Ascending aorta (tissue), 2 donors: ENCODE measurements at regions not wholly inside any gene's neighbourhood (a gene's known extent, or its start where the extent isn't known, plus 50 kb on each side); places are given as distances from the start of the nearest gene placed in this dataset.

ENCODE experiments used
- DNase-seq, 2 donors: peaks; one replicate each; pipeline ENCODE4 v3.0.0-alpha.2; 2019; ENCODE audit warnings: low spot score in 2 of 2
- H3K27ac ChIP-seq, 2 donors: fragments of 200-600 bp; sonication (generic); one replicate each; pipeline ENCODE4 v1.5.1; 2016 to 2017; ENCODE audit warnings: mild to moderate bottlenecking in 1 of 2
- H3K27me3 ChIP-seq: fragments of 200-600 bp; sonication (generic); one replicate; pipeline ENCODE4 v1.5.1; 2017
- H3K36me3 ChIP-seq, 2 donors: fragments of 200-600 bp; sonication (generic); one replicate each; pipeline ENCODE4 v1.5.1; 2016
- H3K4me1 ChIP-seq, 2 donors: fragments of 200-600 bp; sonication (generic); one replicate each; pipeline ENCODE4 v1.5.1; 2016 to 2017; ENCODE audit warnings: mild to moderate bottlenecking in 1 of 2
- H3K4me3 ChIP-seq, 2 donors: fragments of 200-600 bp; sonication (generic); one replicate each; pipeline ENCODE4 v1.5.1; 2016 to 2017; ENCODE audit warnings: mild to moderate bottlenecking in 1 of 2
- H3K9me3 ChIP-seq, 2 donors: fragments of 200-600 bp; sonication (generic); one replicate each; pipeline ENCODE4 v1.5.1; 2016
- CTCF ChIP-seq, 3 experiments: fragments of 200-600 bp in 2 of 3; fragments of 450-650 bp in 1 of 3; sonication (generic) in 2 of 3; IDR thresholded peaks; one replicate each; pipeline ENCODE4 v1.5.1; 2016 to 2019; ENCODE audit warnings: antibody characterized with exemption in 3 of 3, mild to moderate bottlenecking in 1 of 3, moderate library complexity in 1 of 3
- intact Hi-C: fragments of 100-400 bp; cut with DNase I; formaldehyde crosslinking; loops from one replicate; pipeline ENCODE4 v1.15.1; 2023

GRCh38 chr6:15841937-15842726, 179.3 kb upstream of the DTNBP1 start:
- Histone ChIP-seq H3K27ac (peak overlapping the region; percentile 18 to 30), H3K4me3 (no peak overlapping the region), H3K27me3 (no peaks in the 10 kb centered on the region), H3K9me3 (no peaks in the 10 kb centered on the region), H3K36me3 (no peaks in the 10 kb centered on the region), H3K4me1 (peaks cover 0 to 2% of the 10 kb centered on the region in 2 donors)
- TF ChIP-seq CTCF (IDR thresholded peaks at IDR 0.05), result no peak
- intact Hi-C loops, result no loop called here
- no peak for DNase-seq

GRCh38 chr6:15839969-15840541, 177.2 kb upstream of the DTNBP1 start:
- Histone ChIP-seq H3K36me3 (no peaks in the 10 kb centered on the region), H3K4me3 (no peak overlapping the region), H3K27ac (no peak overlapping the region), H3K4me1 (peaks cover 0 to 2% of the 10 kb centered on the region in 2 donors), H3K9me3 (no peaks in the 10 kb centered on the region), H3K27me3 (no peaks in the 10 kb centered on the region)
- no peak for TF ChIP-seq CTCF (IDR thresholded peaks at IDR 0.05)
- intact Hi-C loops, result no loop called here
- no peak for DNase-seq

- H3K27ac ChIP-seq, result no peak overlapping the region
- peaks cover 0 to under 1% of the 10 kb centered on the region in 2 donors for H3K4me1 ChIP-seq
- intact Hi-C loops, result no loop called here
- H3K27me3 ChIP-seq, result no peaks in the 10 kb centered on the region
- H3K9me3 ChIP-seq, result no peaks in the 10 kb centered on the region
- no peak for TF ChIP-seq CTCF (IDR thresholded peaks at IDR 0.05)
- no peaks in the 10 kb centered on the region for H3K36me3 ChIP-seq
- H3K4me3 ChIP-seq, result no peak overlapping the region
- no peak for DNase-seq
These were observed 174.4 kb upstream of the DTNBP1 start for GRCh38 chr6:15837205-15837604.

GRCh38 chr6:15832841-15833240, 170.0 kb upstream of the DTNBP1 start:
- no peak overlapping the region for H3K27ac ChIP-seq
- no peaks in the 10 kb centered on the region for H3K4me1 ChIP-seq
- no peaks in the 10 kb centered on the region for H3K9me3 ChIP-seq
- H3K36me3 ChIP-seq, result no peaks in the 10 kb centered on the region
- H3K27me3 ChIP-seq, result no peaks in the 10 kb centered on the region
- TF ChIP-seq CTCF (IDR thresholded peaks at IDR 0.05), result no peak
- intact Hi-C loops, result no loop called here
- H3K4me3 ChIP-seq, result no peak overlapping the region
- DNase-seq, result no peak

GRCh38 chr6:15829156-15829555, 166.3 kb upstream of the DTNBP1 start:
- Histone ChIP-seq H3K36me3 (no peaks in the 10 kb centered on the region), H3K27me3 (no peaks in the 10 kb centered on the region), H3K4me1 (no peaks in the 10 kb centered on the region), H3K9me3 (no peaks in the 10 kb centered on the region), H3K27ac (no peak overlapping the region), H3K4me3 (no peak overlapping the region)
- TF ChIP-seq CTCF (IDR thresholded peaks at IDR 0.05), result no peak
- no peak for DNase-seq
- intact Hi-C loops, result no loop called here
